ENCODE measurements at regions not wholly inside any gene's neighbourhood (a gene's known extent, or its start where the extent isn't known, plus 50 kb on each side); places are given as distances from the start of the nearest gene placed in this dataset.

DNA sequence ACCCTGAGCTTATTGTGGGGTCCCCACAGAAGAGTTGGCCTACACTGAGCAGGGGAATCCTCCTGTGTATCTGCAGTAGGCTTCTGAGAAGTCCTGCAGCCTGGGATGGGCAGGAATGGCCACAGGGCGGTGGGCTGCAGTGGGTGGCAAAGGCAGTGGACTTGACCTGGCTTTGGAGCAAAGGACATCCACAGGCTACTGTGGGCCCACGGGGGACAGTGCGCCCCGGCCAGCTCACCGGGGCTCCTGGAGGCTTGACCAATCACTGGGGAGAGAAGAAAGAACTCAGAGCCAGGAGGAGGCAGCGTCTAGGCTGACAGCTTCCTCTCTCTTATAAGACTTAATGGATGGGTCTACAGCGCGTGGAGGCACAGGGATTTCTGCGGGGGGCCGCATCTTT lies 488.8 kb upstream of the MGMT start:
- DNase-seq (ENCODE audit: low read depth): no peak

- DNase-seq (ENCODE audit: low read depth): no peak
These were observed 487.6 kb upstream of the MGMT start for GRCh38 chr10:128979405-128979804.

GRCh38 chr10:128981251-128981650 lies 485.8 kb upstream of the MGMT start:
- no peak for DNase-seq (ENCODE audit: low read depth)

DNA sequence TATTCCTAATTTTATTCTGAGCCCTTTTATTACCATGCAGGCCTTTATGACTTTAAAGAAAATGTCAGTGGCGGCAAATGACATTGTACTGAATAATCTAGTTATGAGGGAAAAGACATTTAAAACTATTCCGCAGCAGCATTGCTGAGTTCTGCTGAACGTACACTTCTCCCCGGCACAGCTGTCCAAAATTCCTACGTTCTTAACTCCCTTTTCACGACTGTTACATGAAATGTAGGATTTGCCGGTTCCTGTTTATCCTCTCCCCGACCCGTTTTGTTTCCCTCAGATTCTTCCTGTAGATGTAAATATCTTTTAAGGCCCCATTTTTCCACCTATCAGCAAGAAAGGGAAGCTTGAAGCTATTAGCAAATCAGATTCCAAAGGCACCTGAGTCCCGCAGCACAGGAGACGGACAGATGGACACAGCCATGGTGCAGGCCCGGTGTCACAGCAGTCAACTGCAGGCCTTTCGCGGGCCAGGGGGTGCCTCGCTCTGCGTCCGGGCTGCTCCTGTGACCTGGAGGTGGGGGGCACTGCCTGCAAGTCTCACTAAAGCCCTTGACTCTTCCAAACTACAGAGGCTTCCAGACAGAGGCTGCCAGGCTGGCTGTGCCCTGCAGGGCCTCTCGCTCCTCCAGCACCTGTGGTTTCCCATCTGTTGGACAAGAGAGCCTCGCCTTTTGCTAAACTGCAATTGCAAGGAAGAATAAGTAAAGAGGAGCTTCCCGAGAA lies 485.0 kb upstream of the MGMT start:
- DNase-seq (ENCODE audit: low read depth): no peak

- no peak for DNase-seq (ENCODE audit: low read depth)
These were observed 484.5 kb upstream of the MGMT start for GRCh38 chr10:128982616-128982915.

DNA sequence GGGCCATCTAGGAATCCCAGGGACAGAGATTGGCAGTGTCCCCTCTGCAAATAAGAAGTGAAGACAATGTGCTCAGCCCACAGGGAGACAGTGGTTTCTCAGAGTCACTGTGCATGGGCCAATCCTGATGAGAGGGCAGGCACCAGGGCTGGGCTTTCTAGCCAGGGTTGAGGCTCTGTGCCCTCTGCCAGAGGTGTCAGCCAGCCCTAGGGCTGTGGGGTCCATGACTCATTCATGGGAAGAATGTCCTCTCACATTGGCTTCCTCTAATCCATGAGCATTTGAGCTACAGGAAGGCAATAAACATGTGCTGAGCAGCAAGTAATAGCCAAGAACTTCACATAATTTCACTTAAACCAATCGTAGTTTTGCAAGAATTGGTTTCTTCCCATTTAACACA lies 482.0 kb upstream of the MGMT start:
- no peak for DNase-seq (ENCODE audit: low read depth)

DNA sequence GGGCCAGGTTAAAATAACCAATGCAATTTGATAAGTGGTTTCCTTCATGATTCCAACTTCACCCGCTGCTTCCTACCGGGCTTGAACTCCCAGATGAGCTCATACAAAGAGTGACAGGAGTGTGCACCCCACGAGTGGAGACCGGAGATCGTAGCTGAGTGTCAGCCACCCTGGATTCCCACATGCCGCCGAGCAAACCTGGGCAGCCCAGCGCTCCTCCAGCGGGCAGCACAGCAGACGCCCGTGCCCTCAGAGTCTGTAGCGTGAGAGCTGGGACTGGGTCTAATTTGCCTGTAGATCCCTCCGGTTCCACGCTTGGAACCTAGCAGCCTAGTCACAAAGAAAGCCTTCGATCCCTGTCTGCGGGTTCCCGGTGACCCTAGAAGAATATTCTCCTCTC lies 476.1 kb upstream of the MGMT start:
- no peak for DNase-seq (ENCODE audit: low read depth)

GRCh38 chr10:128992770-128993169 lies 474.3 kb upstream of the MGMT start:
- no peak for DNase-seq (ENCODE audit: low read depth)

- DNase-seq (ENCODE audit: low read depth): no peak
These were observed 473.6 kb upstream of the MGMT start for GRCh38 chr10:128993443-128993842.

GRCh38 chr10:128993911-128994538 lies 473.0 kb upstream of the MGMT start:
- no peak for DNase-seq (ENCODE audit: low read depth)

DNA sequence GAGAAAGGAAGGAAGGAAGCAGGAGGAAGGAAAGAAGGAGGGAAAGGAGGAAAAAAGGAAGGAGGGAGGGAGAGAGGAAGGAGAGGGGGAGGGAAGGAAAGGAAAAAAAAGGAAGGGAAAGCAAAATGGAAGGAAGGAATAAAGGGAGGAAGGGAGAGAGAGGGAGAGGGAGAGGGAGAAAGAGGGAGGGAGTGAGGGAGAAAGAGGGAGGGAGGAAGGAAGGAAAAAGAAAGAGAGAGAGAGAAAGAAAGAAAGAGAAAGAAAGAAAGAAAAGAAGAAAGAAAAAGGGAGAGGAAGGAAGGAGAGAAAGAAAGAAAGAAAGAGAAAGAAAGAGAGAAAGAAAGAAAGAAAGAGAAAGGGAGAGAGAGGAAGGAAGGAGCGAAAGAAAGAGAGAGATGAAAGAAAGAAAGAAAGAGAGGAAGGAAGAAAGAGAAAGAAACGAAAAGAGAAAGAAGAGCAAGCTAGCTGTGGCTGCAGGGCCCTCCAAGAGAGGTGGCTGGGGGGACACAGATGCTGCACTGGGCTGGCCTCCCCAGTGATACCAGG lies 472.4 kb upstream of the MGMT start:
- no peak for DNase-seq (ENCODE audit: low read depth)

DNA sequence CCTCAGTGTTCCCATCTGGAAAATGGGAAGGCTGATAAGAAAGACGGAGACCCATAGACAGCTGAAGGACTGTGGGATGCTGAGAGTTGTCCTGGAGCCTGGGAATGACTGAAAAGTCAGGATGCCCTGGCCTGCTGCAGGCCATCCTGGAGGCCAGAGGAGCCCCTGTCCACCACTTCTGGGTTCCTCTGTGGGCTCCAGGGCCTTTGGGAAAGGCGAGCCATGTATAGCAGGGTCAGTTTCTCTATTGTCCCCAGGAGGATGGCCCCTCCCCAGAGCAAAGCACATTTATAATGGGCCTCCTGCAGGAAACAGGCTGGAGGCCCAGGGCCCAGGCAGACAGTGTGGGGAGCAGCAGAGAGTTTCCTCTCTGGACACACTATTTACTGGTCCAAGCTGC lies 471.4 kb upstream of the MGMT start:
- DNase-seq (ENCODE audit: low read depth): no peak

DNA sequence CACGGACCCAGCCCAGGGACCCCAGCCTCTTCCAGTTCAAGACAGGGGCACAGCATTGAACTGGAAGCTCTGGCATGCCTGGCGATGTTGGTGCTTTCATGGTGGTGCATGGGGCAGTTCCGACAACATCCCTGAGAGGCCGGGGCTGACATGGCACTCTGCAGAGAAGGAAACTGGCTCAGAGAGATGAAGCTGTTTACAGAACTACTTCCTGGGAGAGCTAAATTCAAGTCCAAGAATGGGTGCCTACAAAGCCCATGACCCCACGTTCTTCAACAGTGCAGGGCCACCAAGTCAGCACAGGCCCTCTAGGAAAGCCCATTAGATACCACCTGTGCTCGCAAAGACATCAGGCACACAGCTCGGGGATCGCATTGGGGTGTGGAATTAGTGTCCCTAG lies 470.9 kb upstream of the MGMT start:
- DNase-seq (ENCODE audit: low read depth): no peak

DNA sequence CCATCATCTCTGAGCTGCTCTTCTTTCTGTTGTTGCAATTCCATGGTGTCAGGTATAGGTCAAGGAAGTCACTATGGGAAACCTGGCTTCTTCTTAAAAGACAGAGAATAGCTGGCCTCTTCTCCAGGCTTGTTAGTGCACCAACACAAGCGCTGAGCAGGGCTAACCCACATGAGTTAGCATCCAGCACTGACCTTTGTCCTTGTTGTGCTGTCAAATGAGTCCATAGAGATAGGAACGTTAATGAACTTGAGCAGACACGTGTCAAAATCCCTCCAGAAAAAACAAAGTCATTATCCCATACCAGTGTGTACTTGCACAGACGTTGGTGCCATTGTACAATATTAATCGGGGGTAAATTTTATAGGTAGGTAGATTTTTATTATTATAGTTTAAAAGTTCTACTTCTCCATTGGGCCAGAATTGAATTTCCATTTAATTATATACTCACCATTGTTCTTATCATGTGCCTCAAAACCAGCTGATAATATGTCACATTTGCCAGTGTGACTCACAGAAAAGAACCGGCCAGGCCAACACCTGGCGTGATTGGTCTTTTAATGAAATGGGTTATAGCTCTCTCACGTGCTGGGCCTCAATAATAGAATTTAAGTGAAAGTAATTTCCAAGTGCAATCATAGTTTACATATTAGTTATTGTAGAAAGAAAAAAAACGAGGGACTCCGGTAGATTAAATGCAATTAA lies 468.8 kb upstream of the MGMT start:
- no peak for DNase-seq (ENCODE audit: low read depth)

GRCh38 chr10:129004398-129004797 lies 462.6 kb upstream of the MGMT start:
- DNase-seq (ENCODE audit: low read depth): no peak

- DNase-seq (ENCODE audit: low read depth): no peak
These were observed 462.0 kb upstream of the MGMT start for GRCh38 chr10:129005080-129005479.

DNA sequence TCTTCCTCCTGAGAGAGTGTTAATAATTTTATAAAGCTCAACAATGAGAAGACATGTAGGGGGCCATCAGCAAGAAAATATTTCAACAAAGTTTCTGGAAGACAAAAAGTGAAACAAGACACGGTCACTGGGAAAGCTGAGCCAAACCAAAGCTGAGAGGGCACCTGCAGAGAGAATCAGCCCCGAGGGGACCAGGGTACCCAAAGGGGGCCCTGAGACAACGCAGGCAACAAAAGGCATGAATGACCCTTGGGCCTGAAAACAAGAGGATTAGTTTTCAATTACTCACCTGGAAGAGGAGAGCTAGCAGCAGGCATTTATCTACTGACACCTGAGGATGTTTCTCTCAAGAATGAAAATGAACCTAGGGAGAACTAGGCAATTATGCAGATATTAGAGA lies 461.2 kb upstream of the MGMT start:
- no peak for DNase-seq (ENCODE audit: low read depth)

DNA sequence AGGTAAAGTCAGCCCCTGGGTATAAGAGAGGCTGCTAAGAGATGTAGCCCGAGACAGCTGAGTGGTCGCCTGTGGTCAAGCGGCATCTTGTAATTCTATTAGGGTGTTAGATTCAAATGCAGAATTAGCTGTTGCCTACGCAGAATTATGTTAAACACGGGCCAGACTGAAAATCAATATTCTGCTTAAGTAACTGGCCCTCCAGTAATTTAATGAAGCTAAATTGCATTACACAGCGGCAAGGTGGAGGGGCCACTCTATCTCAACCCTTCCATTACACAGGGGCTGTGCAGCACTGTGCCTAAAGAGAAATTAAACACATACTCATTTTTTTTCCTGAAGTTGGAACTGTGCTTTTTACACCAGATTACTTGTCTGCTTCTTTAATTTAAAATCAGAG lies 448.5 kb upstream of the MGMT start:
- DNase-seq (ENCODE audit: low read depth): no peak

DNA sequence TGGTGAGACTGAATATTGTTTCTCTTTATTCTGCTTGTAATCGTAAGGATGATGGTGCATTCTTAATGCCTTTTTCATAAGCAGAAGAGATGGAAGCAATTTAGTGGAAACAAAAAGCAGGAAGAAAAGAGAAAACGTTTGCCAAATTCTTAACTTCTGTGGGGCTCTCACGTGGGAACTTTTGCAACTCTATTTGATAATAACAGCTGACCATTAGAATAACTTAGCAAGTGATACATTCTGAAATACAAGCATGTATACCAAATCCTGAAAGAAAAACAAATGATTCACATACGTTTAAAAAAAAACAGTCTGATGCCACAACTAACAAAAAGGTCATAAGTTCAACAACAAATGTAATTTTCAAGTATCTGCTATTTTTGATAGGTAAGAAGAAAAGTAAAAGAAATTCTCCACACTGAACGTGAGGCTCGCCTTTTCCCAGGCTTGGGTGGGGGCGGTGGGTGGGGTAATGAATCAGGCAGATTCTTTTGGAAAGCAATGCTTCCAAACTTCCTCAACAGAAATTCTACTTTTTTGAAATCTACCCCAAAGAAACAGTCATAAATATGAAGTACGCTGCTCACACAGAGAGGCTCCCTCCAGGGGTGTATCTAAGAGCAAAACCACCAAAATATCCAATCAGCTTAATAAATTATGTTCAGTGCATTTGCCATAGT lies 446.2 kb upstream of the MGMT start:
- DNase-seq (ENCODE audit: low read depth): no peak

- no peak for DNase-seq (ENCODE audit: low read depth)
These were observed 445.3 kb upstream of the MGMT start for GRCh38 chr10:129021594-129022304.

- no peak for DNase-seq (ENCODE audit: low read depth)
These were observed 444.0 kb upstream of the MGMT start for GRCh38 chr10:129023082-129023481.

DNA sequence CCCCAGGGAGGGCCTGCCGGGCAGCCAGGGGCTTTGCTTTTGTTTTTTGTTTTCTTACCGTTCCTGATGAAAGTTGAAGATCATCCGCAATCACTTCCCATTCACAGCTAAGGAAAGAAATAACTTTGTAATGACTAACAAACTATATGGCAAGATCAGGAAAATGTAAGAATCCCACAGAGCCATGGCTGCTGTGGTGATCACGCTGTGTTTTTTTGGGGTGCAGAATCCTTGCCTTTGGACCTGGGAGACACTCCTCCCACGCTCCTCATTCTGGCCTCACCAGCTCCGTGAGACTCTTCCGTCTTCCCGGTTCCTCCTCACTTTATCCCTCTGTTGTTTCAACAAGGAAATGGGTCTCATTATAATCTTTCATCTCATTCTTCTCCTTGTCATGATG lies 443.0 kb upstream of the MGMT start:
- no peak for DNase-seq (ENCODE audit: low read depth)

All from stimulated activated CD8-positive, alpha-beta memory T cell treated with anti-CD3 and anti-CD28 coated beads, Interleukin-15, amount 100 ng/mL, for 24 hours (primary cell).